OCI-LY7 (cell line): ENCODE measurements at regions not wholly inside any gene's neighbourhood (a gene's known extent, or its start where the extent isn't known, plus 50 kb on each side); places are given as distances from the start of the nearest gene placed in this dataset.

Experiments used
- BruUV-seq: library from RNA; stranded (reverse); fragments of 400-500 nt; replicated peaks from 2 replicates; lab custom pipeline; 2021; lab: Mats Ljungman, UMichigan
- CTCF ChIA-PET: fragments of 300-600 bp; sonication (Branson Sonifier 250); formaldehyde crosslinking; loops from one replicate; lab custom pipeline; 2022; ENCODE audit warnings: antibody characterized with exemption; ENCODE audit not compliant: unreplicated experiment; lab: Charles Lee
- POLR2A ChIA-PET: fragments of 300-600 bp; sonication (Branson Sonifier 250); formaldehyde crosslinking; loops from one replicate; lab custom pipeline; 2022; ENCODE audit warnings: antibody characterized with exemption; lab: Charles Lee
- DNase-seq: peaks from one replicate; pipeline ENCODE4 v3.0.0-alpha.2; 2015; ENCODE audit warnings: low spot score
- H2AFZ ChIP-seq: fragments of 200-600 bp; sonication (generic), shearing (Covaris generic); 2 replicates; pipeline ENCODE4 v1.6.1; 2014; ENCODE audit warnings: mild to moderate bottlenecking, antibody characterized with exemption, low read length, moderate library complexity
- H3K27ac ChIP-seq: fragments of 200-600 bp; sonication (generic); 2 replicates; pipeline ENCODE4 v1.5.1; 2014; ENCODE audit warnings: mixed run types, low read depth, mild to moderate bottlenecking, moderate library complexity, low read length, inconsistent platforms; ENCODE audit not compliant: poor library complexity, severe bottlenecking
- H3K36me3 ChIP-seq: fragments of 200-600 bp; sonication (generic); 2 replicates; pipeline ENCODE4 v1.6.1; 2014; ENCODE audit warnings: mild to moderate bottlenecking, antibody characterized with exemption, low read length, moderate library complexity, mixed read lengths; ENCODE audit not compliant: insufficient read depth
- H3K4me1 ChIP-seq: fragments of 200-600 bp; sonication (generic); 2 replicates; pipeline ENCODE4 v1.5.1; 2014; ENCODE audit warnings: mild to moderate bottlenecking, low read length; ENCODE audit not compliant: insufficient read depth, poor library complexity, severe bottlenecking
- H3K4me2 ChIP-seq: fragments of 200-600 bp; sonication (generic); 2 replicates; pipeline ENCODE4 v1.6.1; 2014; ENCODE audit warnings: mild to moderate bottlenecking, low read length
- H3K4me3 ChIP-seq: fragments of 200-600 bp; sonication (generic); 2 replicates; pipeline ENCODE4 v1.5.1; 2014; ENCODE audit warnings: mild to moderate bottlenecking, low read depth, low read length; ENCODE audit not compliant: poor library complexity, severe bottlenecking
- H3K79me2 ChIP-seq: fragments of 200-600 bp; sonication (generic); 2 replicates; pipeline ENCODE4 v1.6.1; 2016; ENCODE audit warnings: low read depth, mild to moderate bottlenecking, low read length, moderate library complexity, mixed read lengths; ENCODE audit not compliant: insufficient read depth
- H3K9me2 ChIP-seq: fragments of 200-600 bp; sonication (generic); 2 replicates; pipeline ENCODE4 v1.6.1; 2016; ENCODE audit warnings: mild to moderate bottlenecking, low read length, mixed read lengths; ENCODE audit not compliant: insufficient read depth
- H3K9me3 ChIP-seq: fragments of 200-600 bp; sonication (generic); 2 replicates; pipeline ENCODE4 v1.6.1; 2014; ENCODE audit warnings: mild to moderate bottlenecking, mixed run types, low read length, mixed read lengths
- H4K20me1 ChIP-seq: fragments of 200-600 bp; sonication (generic); 2 replicates; pipeline ENCODE4 v1.6.1; 2014; ENCODE audit warnings: mild to moderate bottlenecking, antibody characterized with exemption, low read length, moderate library complexity, mixed read lengths; ENCODE audit not compliant: insufficient read depth
- EZH2phosphoT487 ChIP-seq: fragments of 200-600 bp; sonication (generic); IDR thresholded peaks from 2 replicates; pipeline ENCODE4 v1.6.1; 2018; ENCODE audit warnings: low read depth, borderline replicate concordance, mild to moderate bottlenecking, mixed run types, antibody characterized with exemption, low read length, moderate library complexity, mixed read lengths
- intact Hi-C: fragments of 100-400 bp; cut with micrococcal nuclease; formaldehyde crosslinking; loops from one replicate; pipeline ENCODE4 v1.10.0; 2022; ENCODE audit not compliant: unreplicated experiment
- TF ChIP-seq, protein P1 (sequence below): fragments of 200-600 bp; sonication (generic); conservative IDR thresholded peaks from 2 replicates; pipeline ENCODE4 v1.5.1; 2014; ENCODE audit warnings: mild to moderate bottlenecking, antibody characterized with exemption, low read length, moderate library complexity, mixed read lengths

DNA sequence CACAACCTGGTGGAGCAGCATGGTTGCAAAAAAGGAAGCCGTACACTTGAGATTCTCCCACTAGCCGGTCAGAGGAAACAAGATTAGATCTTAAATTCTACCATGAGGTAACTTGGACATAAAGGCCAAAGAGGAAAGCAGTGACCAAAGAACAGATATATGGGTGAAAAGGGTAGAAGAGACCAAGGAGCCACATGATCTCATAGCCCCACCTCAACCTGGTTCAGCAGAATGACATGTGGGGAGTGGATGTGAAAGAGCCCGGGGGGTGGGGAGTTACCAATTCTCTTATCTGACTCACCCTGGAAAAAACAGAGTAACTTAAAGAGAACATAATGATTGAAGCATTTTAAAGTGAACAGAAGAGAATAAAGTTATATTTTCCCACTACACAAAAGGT is 683.0 kb downstream of the DSC3 start:
- BruUV-seq: no TSS peak
- POLR2A ChIA-PET: no interaction called here
- Histone ChIP-seq H3K36me3 (no peaks in the 10 kb centered on the region), H2AFZ (no peak overlapping the region), H3K27ac (no peak overlapping the region), H3K9me2 (no peaks in the 10 kb centered on the region), H3K4me3 (no peak overlapping the region), H3K79me2 (no peaks in the 10 kb centered on the region), H3K4me2 (no peak overlapping the region), H3K9me3 (no peaks in the 10 kb centered on the region), H3K4me1 (no peaks in the 10 kb centered on the region), H4K20me1 (no peaks in the 10 kb centered on the region)
- CTCF ChIA-PET: no interaction called here
- DNase-seq: no peak
- intact Hi-C loops: no loop called here
- TF ChIP-seq EZH2phosphoT487: no peak
- TF ChIP-seq, protein P1, sequence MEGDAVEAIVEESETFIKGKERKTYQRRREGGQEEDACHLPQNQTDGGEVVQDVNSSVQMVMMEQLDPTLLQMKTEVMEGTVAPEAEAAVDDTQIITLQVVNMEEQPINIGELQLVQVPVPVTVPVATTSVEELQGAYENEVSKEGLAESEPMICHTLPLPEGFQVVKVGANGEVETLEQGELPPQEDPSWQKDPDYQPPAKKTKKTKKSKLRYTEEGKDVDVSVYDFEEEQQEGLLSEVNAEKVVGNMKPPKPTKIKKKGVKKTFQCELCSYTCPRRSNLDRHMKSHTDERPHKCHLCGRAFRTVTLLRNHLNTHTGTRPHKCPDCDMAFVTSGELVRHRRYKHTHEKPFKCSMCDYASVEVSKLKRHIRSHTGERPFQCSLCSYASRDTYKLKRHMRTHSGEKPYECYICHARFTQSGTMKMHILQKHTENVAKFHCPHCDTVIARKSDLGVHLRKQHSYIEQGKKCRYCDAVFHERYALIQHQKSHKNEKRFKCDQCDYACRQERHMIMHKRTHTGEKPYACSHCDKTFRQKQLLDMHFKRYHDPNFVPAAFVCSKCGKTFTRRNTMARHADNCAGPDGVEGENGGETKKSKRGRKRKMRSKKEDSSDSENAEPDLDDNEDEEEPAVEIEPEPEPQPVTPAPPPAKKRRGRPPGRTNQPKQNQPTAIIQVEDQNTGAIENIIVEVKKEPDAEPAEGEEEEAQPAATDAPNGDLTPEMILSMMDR: no peak

DNA sequence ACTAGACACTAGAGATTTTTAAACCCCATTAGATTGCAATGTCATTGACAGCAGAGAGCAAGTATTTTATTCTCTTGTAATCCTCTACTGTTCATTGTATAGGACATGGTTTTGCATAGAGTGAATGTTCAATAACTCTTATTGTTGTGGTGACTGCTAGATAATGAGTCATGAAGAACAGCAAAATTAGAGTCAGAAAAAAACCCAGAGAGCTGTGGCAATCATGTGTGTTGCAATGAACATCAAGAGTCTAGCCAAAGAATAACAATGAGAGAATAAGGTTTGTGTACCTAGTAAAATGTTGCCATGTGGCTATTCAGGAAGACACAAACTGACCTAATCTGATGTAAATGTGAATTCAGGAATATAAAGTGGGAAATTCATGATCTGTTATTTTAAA is 684.0 kb downstream of the DSC3 start:
- Histone ChIP-seq H3K27ac (no peak overlapping the region), H3K4me2 (no peak overlapping the region), H3K36me3 (no peaks in the 10 kb centered on the region), H3K79me2 (no peaks in the 10 kb centered on the region), H4K20me1 (no peaks in the 10 kb centered on the region), H3K4me1 (no peaks in the 10 kb centered on the region), H3K4me3 (no peak overlapping the region), H3K9me3 (no peaks in the 10 kb centered on the region), H2AFZ (no peak overlapping the region), H3K9me2 (no peaks in the 10 kb centered on the region)
- DNase-seq: no peak
- CTCF ChIA-PET: no interaction called here
- no TSS peak for BruUV-seq
- TF ChIP-seq EZH2phosphoT487: no peak
- TF ChIP-seq, protein P1: no peak
- POLR2A ChIA-PET: no interaction called here
- intact Hi-C loops: no loop called here

GRCh38 chr18:30352551-30353168 is 689.9 kb downstream of the DSC3 start:
- H3K4me1 ChIP-seq: no peaks in the 10 kb centered on the region
- TF ChIP-seq, protein P1: no peak
- no peak for TF ChIP-seq EZH2phosphoT487
- H3K4me2 ChIP-seq: no peak overlapping the region
- no peak overlapping the region for H2AFZ ChIP-seq
- no peaks in the 10 kb centered on the region for H3K9me2 ChIP-seq
- no peak for DNase-seq
- H3K4me3 ChIP-seq: no peak overlapping the region
- CTCF ChIA-PET: no interaction called here
- POLR2A ChIA-PET: interaction anchor here (1.4 kb wide), 1 partner anchor 10 kb away, joined by 3 read pairs; no protein-coding TSS in a partner anchor
- no peaks in the 10 kb centered on the region for H4K20me1 ChIP-seq
- H3K27ac ChIP-seq: no peak overlapping the region
- BruUV-seq: no TSS peak
- intact Hi-C loops: no loop called here
- no peaks in the 10 kb centered on the region for H3K36me3 ChIP-seq
- no peaks in the 10 kb centered on the region for H3K79me2 ChIP-seq
- H3K9me3 ChIP-seq: no peaks in the 10 kb centered on the region
